GM19455 (cell line): ENCODE measurements at regions not wholly inside any gene's neighbourhood (a gene's known extent, or its start where the extent isn't known, plus 50 kb on each side); places are given as distances from the start of the nearest gene placed in this dataset.
"Not testable (repeated sequence)": the region's sequence is repeated elsewhere in the genome, so short reads cannot be mapped to it uniquely, and the experiment has no call there.

Experiments
- ATAC-seq: cut with Tn5 transposase; IDR thresholded peaks from one replicate; pipeline ENCODE4 v1.9.1; 2021; ENCODE audit not compliant: unreplicated experiment

DNA sequence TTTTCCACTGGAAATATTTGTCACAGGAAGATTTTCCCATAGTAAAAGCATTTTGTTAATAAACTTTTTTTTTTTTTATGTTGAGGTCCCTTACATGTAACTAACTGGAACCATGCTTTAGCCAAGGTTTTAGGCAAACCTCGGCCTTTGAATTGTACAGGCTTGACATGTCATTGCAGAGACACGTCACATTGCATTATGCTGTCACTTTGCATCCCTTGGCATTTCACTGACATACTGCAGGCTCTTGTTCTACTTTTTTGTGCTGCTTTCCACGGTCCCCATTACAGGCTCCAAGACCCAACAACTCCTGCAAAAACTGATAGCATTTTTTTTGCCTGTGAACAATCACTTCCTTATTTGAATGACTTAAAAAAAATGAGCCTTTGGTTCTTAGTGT, 724.3 kb downstream of the TTLL7 start:
- ATAC-seq = not testable (repeated sequence)

DNA sequence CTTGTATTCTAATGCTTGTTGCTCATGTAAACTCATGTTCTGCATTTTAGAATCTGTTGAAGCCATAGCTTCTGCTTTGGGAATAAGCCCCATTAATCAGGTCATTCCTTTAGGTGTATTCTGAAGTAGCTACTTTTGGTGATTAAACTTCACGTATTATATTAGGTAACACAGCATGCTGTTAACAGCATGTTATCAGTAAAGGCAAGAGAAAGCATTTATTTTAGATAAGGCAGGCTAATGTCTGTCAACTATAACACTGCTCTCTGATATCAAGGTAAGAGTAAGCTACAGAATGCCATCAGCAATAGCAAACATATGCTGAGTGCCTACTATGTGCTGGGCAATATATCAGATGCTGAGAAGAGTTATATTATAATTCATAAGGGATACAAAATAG, 726.4 kb downstream of the TTLL7 start:
- not testable (repeated sequence) for ATAC-seq

DNA sequence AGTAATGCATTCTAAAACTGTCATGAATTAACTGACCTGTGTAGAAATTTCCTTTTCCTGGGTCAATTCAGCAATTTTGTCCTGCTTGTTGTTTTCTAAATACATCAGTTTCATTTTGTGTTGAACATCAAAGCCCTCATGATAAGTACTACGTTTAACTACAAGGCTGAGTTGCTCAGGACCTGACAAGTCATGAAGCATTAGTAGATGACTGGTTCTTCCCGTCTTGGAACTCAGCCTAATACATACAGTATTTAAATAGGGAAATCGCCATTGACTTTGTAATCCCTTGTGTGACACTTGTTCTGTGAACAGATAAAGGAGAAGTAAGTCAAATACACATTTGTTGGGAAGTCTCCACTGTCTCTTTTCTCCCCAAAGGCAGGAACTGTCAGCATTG, 727.1 kb downstream of the TTLL7 start:
- ATAC-seq = not testable (repeated sequence)

DNA sequence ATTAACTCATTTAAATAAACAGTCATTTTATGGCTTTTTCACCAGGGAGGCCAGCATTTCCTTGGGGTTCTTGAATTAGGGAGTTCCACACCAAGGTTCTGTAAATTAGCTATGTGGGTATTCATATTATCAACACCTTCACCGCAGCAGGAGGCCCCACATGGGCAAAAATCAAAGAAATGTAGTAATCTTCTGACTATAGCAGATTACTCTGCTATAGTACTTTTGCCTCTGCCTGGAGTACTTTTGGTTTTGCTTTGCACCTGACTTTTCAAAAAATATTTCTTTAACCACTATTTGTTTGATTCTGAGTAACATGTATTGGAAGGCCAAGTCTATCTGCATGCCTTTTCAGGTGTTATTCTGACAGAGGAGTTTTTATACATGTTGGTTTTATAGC, 728.1 kb downstream of the TTLL7 start:
- ATAC-seq = not testable (repeated sequence)

DNA sequence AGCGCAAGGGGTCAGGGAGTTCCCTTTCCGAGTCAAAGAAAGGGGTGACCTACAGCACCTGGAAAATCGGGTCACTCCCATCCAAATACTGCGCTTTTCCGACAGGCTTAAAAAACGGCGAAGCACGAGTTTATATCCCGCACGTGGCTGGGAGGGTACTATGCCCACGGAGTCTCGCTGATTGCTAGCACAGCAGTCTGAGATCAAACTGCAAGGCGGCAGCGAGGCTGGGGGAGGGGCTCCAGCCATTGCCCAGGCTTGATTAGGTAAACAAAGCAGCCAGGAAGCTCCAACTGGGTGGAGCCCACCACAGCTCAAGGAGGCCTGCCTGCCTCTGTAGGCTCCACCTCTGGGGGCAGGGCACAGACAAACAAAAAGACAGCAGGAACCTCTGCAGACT, 735.1 kb downstream of the TTLL7 start:
- ATAC-seq = not testable (repeated sequence)

DNA sequence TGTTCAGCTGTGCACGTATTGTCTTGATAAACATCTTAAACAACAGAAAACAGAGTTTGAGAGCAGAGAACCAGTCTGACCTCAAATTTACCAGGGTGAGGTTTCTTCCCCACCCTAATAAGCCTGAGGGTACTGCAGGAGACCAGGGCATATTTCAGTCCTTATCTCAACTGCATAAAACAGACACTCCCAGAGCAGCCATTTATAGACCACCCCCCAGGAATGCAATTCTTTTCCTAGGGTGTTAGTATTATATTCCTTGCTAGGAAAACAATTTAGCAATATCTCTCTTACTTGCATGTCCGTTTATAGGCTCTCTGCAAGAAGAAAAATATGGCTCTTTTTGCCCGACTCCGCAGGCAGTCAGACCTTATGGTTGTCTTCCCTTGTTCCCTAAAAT, 747.2 kb downstream of the TTLL7 start:
- not testable (repeated sequence) for ATAC-seq

DNA sequence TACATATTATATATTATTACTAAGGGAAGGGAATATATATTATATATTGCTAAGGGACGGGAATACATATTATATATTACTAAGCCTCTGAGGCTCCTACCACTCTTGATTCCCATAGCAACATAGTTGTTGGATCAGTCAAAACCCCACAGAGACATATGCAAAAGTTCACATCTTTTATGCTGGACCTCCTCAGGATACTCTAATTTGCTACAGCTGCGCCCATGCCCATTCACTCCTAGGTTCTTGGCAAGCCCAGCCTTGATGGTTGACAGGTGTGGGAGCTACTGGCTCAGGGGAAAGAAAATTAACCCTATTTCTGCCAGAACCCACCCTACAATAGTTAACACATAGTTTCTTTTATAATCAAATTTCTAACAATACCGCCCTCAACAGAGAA, 752.2 kb downstream of the TTLL7 start:
- ATAC-seq = not testable (repeated sequence)

DNA sequence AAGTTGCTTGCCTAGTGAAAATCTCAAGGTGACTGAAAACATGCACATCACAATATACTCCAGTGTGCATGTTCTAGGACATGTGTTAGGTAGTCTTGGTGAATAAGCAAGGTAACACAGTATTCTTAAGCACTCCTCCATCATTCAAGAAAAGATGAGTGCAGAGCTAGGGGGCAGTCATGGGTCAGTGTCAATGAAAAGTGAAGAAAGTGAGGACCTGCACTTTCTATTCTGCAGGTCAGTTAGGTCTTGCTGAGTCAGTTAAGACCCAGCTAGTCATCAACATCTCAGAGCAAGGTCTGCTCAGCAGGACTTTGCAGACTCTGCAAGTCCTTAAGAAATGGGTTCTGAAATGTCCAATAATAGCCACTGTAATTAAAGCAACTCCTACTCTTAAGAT, 754.1 kb downstream of the TTLL7 start:
- not testable (repeated sequence) for ATAC-seq

DNA sequence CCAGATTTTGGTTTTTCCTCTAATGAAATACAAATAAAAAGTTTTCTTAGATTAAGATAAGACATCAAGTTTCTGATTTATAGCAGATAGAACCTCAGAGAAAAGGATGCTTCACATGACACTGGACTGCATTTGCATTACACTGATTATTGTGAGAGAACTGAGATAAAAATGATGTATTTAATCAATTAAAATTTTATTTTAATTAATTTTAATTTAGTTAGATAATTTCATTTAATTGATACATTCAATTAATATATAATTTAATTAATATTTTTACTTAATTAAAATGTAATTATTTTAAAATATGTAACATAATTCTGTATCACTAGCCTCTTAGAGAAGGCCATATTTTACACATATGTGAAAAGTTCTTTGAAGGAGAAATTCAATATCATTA, 759.4 kb downstream of the TTLL7 start:
- ATAC-seq = not testable (repeated sequence)

DNA sequence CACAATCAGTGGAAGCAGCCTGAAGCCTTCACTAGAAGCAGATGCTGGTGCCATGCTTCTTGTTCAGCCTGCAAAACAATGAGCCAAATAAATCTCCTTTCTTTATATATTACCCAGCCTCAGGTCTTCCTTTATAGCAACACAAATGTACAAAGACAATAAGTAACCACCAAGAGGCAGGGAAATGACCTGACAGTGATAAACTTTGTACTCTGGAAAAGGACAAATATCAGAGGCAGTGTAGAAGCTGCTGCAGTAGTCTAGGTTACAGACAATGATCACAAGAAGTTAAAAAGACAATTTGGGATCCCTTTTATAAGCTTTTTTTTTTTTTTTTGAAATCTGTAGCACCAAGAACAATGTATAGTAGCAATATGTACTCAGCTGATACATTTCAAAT, 760.3 kb downstream of the TTLL7 start:
- not testable (repeated sequence) for ATAC-seq

DNA sequence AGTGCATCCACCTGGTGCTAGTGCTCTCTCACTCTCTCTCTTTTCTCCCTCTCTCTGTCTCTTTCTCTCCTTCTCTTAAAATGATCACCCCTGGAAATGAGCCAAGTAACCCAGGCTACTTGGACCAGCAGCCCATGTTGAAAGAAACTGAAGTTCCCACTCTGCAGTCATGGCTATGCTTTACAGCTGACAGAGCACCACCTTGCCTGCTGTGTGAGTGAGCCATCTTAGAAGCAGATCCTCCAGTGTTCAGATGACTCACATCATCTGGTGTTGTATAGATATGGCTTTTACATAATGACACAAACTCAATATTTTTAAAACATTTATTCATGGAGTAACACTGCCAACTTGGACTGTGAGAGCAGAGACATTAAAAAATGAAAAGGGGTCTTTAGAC, 779.1 kb downstream of the TTLL7 start:
- ATAC-seq = not testable (repeated sequence)

DNA sequence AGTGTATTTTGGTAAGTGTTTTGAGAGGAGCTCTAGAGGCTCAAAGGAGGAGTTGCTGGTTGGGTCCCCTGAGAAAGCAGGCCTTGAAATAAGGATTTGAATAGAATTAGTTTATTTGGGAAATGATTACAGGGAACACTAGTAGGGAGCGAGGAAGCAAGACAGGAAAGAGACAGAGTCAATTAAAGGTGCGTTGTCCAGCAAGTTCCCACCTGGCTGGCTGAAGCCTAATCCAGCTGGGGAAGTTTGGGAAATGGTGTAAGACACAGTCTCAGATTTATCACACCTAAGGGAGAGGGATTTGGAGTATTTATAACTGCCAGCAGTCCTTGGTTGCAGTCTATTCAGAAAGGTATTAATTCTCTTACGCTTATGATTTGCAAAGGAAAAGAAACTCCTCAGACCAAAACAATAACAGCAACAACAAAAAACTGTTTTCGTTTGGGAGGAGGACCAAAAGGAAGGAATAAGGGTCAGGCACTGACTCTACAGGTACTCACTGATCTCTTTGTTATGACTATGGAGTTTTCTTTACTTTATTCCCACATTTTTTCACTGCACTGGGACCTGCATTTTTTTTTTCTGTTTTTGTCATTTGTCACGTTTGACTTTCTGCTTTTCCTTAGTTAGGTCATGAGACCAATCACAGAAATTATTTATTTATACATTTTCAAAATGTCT, 780.8 kb downstream of the TTLL7 start:
- not testable (repeated sequence) for ATAC-seq

DNA sequence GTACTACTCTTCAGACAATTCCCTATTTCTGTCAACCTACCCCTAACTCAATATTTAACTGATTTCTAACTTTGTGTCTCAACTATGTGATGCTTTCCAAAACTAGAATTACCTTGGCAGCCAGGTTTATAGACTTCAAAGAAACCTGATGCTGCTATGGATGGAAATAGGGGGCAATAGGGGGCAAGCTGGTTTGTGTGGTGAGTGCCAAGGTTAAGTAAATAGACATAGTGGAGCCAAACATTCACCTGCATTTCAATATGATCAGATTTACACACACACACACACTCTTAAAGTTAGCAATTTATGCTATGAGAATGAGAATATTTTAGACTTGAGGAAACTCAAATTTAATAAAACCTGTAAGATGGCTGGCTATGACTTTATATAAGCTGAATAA, 784.6 kb downstream of the TTLL7 start:
- ATAC-seq = not testable (repeated sequence)

DNA sequence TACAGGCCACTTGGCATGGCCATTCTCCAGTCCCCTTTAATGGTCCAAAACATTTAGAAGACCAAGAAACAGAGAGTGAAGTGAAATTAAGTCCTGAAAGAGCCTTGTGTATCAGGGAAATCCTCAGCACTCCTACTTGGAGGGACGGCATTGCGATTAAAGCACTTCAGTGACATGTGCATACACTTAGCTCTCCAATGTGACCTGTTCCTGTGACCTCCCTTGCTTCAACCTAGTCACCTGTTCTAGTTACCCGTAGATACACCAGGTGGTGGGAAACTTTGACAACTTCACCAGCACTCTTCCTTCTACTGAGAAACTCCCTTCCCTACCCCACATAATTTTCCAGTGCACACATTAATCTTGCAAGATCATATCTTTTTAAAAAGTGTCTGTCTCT, 785.3 kb downstream of the TTLL7 start:
- ATAC-seq = not testable (repeated sequence)

DNA sequence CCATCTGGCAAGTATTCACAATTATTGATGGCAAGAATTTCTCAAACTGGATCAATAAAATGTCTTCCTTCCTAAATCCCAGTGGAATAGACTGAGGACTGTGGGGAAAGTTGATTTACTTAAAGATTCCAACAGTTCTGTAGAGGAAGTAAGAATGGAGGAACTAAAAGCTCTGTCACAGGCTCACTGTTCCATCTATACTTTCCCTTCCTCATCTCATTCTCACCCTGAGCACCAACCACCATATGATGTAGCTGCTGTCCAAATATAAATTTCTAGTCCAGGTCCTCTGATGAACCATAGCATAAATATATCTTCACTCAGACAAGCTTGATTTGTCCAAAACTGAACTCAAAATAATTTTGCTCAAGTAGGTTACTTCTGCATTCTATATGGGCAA, 786.9 kb downstream of the TTLL7 start:
- ATAC-seq = not testable (repeated sequence)

DNA sequence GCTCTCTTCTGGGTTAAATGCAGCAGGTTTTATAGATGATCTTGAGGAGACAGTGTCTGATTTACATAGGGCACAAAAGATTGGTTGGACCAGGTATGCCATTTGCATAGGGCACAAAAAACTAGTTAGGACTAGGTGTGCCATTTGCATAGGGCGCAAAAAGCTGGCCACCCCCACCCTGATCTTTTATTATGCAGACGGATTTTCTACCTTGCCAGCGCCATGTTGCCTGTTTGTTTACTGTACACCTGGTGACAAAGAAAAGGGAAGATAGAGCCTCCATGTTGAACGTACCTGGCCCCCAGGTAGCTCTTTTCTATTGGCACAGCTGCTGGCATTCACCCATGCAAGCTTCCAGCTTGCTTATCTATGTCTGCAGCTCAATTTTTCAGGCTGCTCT, 790.4 kb downstream of the TTLL7 start:
- ATAC-seq = not testable (repeated sequence)

DNA sequence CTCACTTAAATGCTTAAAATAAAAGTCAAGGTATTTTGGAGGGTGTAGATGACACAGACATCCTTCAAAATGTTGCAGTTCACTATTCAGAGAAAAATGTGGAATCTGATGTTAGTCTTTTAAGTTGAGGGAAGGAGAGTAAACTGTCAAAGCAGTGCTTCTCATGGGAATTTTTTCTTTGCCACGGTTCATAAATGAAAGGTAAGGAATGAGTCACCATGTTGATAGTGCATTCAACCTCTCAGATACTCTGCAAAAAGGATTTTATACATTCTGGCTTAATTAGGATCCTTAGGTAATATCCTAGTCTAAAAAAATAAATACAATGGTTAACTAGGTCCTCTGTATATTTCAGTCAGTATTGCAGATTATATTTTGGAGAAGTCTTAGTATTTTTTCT, 804.3 kb downstream of the TTLL7 start:
- not testable (repeated sequence) for ATAC-seq

DNA sequence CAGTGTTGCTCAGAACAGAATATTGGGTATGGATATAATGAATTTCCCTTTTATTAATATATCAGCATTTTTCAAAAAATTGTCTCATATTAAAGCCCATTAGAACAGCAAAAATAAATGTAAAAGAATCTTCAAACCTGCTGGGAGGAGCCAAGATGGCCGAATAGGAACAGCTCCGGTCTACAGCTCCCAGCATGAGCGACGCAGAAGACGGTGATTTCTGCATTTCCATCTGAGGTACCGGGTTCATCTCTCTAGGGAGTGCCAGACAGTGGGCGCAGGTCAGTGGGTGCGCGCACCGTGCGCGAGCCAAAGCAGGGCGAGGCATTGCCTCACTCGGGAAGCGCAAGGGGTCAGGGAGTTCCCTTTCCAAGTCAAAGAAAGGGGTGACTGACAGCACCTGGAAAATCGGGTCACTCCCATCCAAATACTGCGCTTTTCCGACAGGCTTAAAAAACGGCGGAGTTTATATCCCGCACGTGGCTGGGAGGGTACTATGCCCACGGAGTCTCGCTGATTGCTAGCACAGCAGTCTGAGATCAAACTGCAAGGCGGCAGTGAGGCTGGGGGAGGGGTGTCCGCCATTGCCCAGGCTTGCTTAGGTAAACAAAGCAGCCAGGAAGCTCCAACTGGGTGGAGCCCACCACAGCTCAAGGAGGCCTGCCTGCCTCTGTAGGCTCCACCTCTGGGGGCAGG, 816.8 kb downstream of the TTLL7 start:
- ATAC-seq = not testable (repeated sequence)

DNA sequence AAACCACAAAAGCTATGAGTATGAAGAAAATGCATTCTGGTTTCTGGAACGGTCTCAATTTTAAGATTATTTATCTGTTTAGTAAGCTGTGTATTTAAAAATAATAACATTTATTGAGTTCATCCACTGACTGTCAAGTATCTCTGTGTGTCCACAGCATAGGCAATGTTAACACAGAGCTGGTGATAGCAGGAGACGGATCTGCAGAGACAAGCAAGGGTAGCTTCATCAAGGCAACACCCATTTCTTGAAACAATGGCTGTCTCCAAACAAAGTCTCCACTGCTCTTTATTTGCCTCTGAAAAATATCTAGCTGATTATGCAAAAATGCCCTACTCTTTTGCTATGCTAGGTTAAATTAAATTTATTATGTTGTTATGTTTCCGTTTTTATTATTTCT, 818.3 kb downstream of the TTLL7 start:
- not testable (repeated sequence) for ATAC-seq

DNA sequence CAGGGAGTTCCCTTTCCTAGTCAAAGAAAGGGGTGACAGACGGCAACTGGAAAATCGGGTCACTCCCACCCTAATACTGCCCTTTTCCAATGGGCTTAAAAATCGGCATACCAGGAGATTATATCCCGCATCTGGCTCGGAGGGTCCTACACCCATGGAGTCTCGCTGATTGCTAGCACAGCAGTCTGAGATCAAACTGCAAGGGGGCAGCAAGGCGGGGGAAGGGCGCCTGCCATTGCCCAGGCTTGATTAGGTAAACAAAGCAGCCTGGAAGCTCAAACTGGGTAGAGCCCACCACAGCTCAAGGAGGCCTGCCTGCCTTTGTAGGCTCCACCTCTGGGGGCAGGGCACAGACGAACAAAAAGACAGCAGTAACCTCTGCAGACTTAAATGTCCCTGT, 831.3 kb downstream of the TTLL7 start:
- not testable (repeated sequence) for ATAC-seq

DNA sequence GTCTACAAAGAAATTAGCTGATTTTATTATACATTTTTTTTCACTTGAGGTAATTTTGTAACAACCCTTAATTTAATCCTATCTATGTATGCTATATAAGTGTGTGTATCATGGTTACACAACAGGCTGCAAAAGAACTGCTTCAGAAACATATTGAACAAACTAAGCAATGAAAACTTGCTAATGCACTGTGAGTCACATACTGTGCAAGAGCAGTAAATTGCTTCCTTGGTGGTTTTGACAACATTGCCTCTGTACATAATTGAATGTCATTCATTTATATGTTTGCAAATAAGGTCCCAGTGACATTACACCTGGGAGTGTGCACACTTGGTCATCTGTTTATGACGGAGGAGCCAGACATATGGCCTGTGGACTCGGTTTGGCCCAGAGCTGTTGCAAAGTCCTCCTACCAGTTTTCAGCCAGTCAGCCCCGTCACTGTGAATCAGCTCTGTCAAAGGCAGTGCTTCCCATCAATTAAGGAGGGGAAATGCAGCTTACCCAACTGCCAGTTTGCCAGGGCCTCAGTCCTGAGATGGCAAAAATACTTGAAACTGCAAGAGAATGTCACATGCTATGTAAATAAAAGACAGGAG, 835.0 kb downstream of the TTLL7 start:
- ATAC-seq = not testable (repeated sequence)

DNA sequence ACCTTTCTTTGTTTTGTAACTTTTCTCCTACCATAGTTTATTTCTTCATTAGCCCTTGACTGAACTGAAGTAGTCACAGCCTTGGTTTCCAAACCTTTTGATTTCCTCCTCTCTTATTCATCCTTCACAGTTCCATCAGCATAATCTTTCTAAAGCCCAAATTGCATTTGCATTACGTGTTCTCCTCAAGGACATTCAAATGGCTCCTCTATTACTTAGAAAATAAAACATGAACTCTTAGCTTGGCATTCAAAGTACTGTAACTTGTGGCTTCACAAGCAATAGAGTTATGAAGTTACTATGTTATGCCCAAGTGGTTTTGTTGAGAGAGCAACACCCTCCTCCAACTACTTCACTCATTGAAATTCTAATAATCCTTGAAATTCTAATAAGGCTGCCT, 840.0 kb downstream of the TTLL7 start:
- not testable (repeated sequence) for ATAC-seq
